ENCODE measurements at regions not wholly inside any gene's neighbourhood (a gene's known extent, or its start where the extent isn't known, plus 50 kb on each side); places are given as distances from the start of the nearest gene placed in this dataset.
"Not testable (repeated sequence)": the region's sequence is repeated elsewhere in the genome, so short reads cannot be mapped to it uniquely, and the experiment has no call there.

DNA sequence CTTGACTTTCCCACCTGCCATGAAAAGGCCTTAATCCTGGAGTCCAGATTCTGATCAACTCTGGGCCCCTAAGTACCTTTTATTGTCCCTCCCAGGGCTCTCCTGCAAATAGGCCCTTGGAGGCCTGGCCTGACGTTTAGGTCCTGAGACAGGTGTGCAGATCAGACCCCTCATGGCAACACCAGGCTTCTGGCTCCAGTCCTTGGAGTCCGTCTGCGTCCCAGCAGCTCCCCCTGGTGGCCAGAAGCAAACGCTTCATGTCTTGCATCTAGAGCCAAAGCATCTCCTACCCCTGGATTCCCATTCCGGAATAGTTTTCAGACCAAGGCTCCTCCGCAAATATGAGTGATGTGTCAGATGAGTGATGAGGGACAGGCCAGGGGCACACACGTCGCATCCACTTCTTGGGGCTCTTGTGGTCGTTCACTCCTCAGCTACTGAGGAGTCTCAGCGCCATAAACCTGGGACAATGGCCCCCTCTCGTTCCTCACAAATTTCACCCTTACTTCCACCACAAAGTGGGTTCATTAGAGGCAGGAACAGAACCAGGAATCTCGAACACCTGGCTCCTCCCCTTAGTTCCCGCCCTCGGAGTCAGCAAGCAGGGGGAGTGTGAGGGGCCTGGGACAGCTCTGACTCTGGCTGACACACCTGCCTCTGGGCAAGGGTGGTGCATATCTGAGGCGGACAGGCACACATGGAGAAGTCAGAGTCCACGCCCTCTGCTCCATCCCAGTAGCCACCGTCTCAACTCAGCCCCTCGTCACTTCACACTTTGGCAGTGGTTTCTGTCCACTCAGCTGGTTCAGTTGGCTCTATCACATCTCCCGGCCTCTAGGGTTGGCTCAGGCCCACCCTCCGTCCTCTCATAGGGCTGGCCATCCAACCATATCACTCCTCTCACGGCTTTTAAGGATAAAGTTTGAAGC lies 77.9 kb upstream of the PWP1 start:
- peak; percentile 40 to 62 for DNase-seq

GRCh38 chr12:107608779-107609178 lies 76.8 kb upstream of the PWP1 start:
- DNase-seq: not testable (repeated sequence)

GRCh38 chr12:107610021-107610859 lies 75.4 kb upstream of the PWP1 start:
- DNase-seq: peak in 1 of 2 experiments; percentile 32

- DNase-seq: no peak
These were observed 73.1 kb upstream of the PWP1 start for GRCh38 chr12:107612508-107612907.

DNA sequence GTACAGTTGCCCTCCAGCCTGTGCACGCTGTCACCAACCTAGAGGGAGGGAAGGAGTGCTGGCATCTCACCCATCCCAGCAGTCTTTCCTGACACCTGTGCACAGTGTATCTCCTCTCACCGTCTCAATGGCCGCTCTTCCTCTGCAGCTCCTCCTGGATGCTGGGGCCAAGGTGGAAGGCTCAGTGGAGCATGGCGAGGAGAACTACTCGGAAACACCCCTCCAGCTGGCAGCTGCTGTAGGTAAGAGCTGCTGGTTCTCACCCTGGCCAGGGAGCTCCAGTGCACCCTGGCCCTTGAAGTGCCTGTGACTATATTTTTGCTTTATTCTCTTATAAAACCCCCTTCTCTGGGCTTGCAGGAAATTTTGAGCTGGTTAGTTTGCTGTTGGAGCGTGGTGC lies 68.7 kb upstream of the PWP1 start:
- no peak for DNase-seq

DNA sequence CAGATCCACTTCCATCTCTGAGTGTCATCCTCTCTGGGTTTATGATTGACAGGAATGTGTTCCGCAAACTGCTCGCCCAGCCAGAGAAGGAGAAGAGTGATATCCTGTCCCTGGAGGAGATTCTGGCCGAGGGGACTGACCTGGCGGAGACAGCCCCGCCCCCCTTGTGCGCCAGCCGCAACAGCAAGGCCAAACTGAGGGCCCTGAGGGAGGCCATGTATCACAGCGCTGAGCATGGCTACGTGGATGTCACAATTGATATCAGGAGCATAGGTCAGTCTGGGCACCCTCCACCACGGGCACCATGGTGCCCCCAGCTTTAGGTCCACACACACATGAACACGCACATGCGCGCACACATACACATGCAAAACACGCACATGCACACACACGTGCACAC lies 67.5 kb upstream of the PWP1 start:
- no peak for DNase-seq

DNA sequence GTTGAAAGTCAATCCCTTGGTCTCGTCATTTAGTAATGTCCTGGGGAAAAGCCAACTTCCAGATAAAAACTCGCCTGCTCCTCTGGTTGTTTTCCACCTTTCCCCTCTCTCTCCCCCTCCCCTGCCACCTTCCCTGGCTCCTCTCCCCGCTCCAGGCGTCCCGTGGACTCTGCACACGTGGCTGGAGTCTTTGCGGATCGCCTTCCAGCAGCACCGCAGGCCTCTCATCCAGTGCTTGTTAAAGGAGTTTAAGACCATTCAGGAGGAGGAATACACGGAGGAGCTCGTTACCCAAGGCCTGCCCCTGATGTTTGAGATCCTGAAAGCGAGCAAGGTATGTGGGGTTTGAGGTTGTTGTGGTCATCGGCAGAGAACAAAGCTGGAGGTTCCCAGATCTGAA lies 65.8 kb upstream of the PWP1 start:
- no peak for DNase-seq

DNA sequence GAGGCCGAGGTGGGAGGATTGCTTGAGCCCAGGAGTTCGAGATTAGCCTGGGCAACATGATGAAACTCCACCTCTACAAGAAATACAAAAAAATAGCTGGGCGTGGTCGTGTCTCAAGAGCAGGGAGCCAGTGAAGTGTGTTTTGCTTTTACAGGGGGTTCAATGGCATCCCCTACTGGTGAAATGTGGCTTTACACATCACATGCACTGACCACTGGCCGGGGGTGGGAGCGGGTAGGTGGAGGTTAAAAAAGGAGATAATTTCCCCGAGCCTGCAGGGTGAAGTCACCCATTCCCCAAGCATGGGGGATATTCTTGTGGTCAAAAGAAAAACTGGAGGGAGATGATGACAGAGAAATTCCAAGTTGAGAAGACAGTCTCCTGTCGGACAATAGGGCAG lies 63.6 kb upstream of the PWP1 start:
- DNase-seq: peak in 1 of 2 experiments; percentile 28

DNA sequence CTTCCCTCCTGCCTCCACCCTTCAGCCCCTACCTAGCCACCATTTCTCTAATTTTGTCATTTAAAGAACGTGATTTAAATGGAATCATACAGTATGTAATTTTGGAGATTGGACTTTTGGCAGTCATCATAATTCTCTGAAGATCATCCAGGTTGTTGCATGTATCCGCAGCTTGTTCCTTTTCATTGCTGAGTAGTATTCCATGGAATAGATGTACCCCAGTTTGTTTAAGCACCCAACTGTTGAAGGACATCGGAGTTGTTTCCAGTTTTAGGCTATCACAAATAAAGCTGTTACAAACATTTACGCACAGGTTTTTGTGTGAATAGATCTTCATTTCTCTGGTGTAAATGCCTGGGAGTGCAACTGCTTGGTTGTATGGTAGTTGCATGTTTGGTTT lies 61.1 kb upstream of the PWP1 start:
- DNase-seq: no peak

DNA sequence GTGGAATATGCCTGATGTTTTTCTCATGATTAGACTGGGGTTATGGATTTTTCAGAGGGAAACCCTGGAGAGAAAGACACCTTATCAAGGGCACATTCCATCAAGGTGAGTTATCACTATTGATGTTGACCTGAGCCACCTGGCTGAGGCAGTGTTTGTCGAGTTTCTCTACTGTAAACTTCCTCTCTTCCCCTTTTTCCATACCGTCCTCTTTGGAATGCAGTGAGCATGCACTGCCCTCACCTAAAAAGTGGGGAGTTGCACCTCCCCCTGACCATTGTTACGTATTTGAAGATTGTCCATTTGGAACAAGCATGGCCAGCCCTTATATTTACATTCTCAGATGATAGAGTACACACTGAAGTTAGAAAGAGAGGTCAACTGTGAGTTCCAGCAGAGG lies 53.9 kb upstream of the PWP1 start:
- no peak for DNase-seq

- no peak for DNase-seq
These were observed 53.4 kb upstream of the PWP1 start for GRCh38 chr12:107632246-107632645.

DNA sequence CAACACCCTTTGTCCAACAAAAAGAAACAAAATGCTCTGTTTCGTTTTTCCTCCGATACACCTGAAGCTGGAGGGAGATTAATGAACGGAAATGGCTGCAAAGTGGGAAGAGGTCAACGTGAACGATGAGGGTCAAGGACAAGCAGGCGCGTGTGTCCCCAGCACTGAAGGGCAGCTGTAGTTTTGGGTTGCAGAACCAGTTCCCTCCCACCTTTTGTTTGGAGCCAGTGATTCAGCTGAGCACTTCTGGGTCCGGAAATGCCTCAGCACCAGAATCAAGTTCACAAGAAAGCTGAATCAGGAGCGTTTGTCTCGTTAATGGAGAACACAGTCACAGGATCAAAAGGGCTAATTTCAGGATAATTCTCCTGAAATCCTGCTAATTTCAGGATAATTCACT lies 51.1 kb upstream of the PWP1 start:
- DNase-seq: no peak

DNA sequence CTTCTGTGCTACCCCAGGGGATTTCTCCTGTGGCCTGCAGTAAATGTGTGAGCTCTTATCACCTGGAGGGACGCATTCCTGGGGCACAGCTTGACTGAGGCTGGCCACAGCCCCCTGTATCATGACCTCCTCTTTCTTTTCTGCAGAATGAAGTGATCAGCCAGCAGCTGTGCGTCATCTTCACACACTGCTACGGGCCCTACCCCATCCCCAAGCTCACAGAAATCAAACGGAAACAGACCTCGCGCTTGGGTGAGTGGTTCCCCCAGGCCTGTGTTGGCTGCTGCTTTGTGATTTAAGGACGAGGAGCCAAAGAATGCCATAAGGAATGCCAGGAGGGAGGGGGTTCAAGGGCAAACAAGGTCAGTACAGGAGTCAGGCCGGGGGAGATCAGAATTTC lies 50.5 kb upstream of the PWP1 start:
- no peak for DNase-seq

Measured in SW 1271 (cell line).